K562 (cell line): ENCODE measurements at regions not wholly inside any gene's neighbourhood (a gene's known extent, or its start where the extent isn't known, plus 50 kb on each side); places are given as distances from the start of the nearest gene placed in this dataset.

Experiments used
- BDP1 ChIP-seq: IDR thresholded peaks from 3 replicates; pipeline ENCODE4 v1.6.1; 2011; ENCODE audit not compliant: insufficient read length, insufficient read depth
- CHCHD3 ChIP-seq: fragments of 250-450 bp; sonication (Bioruptor Pico); IDR thresholded peaks from 2 replicates; pipeline ENCODE4 v2.1.2; 2022; ENCODE audit warnings: mild to moderate bottlenecking
- GABPB1 ChIP-seq: sonication (generic); formaldehyde crosslinking; IDR thresholded peaks from 2 replicates; pipeline ENCODE4 v1.8.0; 2022; ENCODE audit warnings: mild to moderate bottlenecking, missing genetic modification reagents
- MCM2 ChIP-seq: fragments of 450-650 bp; IDR thresholded peaks from 2 replicates; pipeline ENCODE4 v1.6.1; 2017; ENCODE audit warnings: low read depth, mild to moderate bottlenecking
- NCOA1 ChIP-seq: fragments of 450-650 bp; IDR thresholded peaks from 2 replicates; pipeline ENCODE4 v1.6.1; 2016; ENCODE audit warnings: low read depth
- PHB ChIP-seq: fragments of 250-450 bp; sonication (Bioruptor Pico); IDR thresholded peaks from 2 replicates; pipeline ENCODE4 v1.5.0; 2021
- PHB2 ChIP-seq: fragments of 450-650 bp; IDR thresholded peaks from 2 replicates; pipeline ENCODE4 v1.6.1; 2017; ENCODE audit warnings: low read depth
- POLR2A ChIP-seq: fragments of 450-650 bp; conservative IDR thresholded peaks from 2 replicates; pipeline ENCODE4 v1.6.1; 2016
- RAD21 ChIP-seq, 2 experiments: fragments of 250-450 bp in 1 of 2; fragments of 450-650 bp in 1 of 2; sonication (Bioruptor Pico) in 1 of 2; formaldehyde crosslinking in 1 of 2; IDR thresholded peaks in 1 of 2; conservative IDR thresholded peaks in 1 of 2; 2 replicates each; pipeline versions ENCODE4 v1.4.0 to v1.8.0; 2020 to 2022; ENCODE audit warnings: mild to moderate bottlenecking in 2 of 2, moderate library complexity in 1 of 2
- SAFB ChIP-seq: fragments of 200-400 bp; formaldehyde crosslinking; IDR thresholded peaks from 2 replicates; pipeline ENCODE4 v1.6.1; 2017; ENCODE audit warnings: low read depth, low read length, borderline replicate concordance
- SREBF2 ChIP-seq: sonication (generic); formaldehyde crosslinking; IDR thresholded peaks from 2 replicates; pipeline ENCODE4 v1.4.0; 2020; ENCODE audit warnings: mild to moderate bottlenecking, missing genetic modification reagents
- TAF9B ChIP-seq: fragments of 450-650 bp; IDR thresholded peaks from 2 replicates; pipeline ENCODE4 v1.6.1; 2018; ENCODE audit warnings: mild to moderate bottlenecking; ENCODE audit not compliant: partially characterized antibody
- TEAD2 ChIP-seq: fragments of 450-650 bp; IDR thresholded peaks from 2 replicates; pipeline ENCODE4 v1.6.1; 2016; ENCODE audit warnings: missing genetic modification characterization, control low read depth, missing compliant biosample characterization
- YBX1 ChIP-seq: fragments of 450-650 bp; IDR thresholded peaks from 2 replicates; pipeline ENCODE4 v1.7.1; 2016; ENCODE audit warnings: mild to moderate bottlenecking
- ZNF134 ChIP-seq: fragments of 250-450 bp; sonication (Bioruptor Pico); conservative IDR thresholded peaks from 2 replicates; pipeline ENCODE4 v1.4.0; 2020
- ZNF140 ChIP-seq: fragments of 250-450 bp; sonication (Bioruptor Pico); IDR thresholded peaks from 2 replicates; pipeline ENCODE4 v1.8.0; 2021; ENCODE audit warnings: moderate library complexity, mild to moderate bottlenecking, inconsistent platforms
- ZNF644 ChIP-seq: fragments of 200-800 bp; sonication (Bioruptor generic); IDR thresholded peaks from 2 replicates; pipeline ENCODE4 v1.6.1; 2016; ENCODE audit warnings: low read depth, missing genetic modification characterization, missing compliant biosample characterization
- ZNF778 ChIP-seq: fragments of 450-650 bp; formaldehyde crosslinking; IDR thresholded peaks from 2 replicates; pipeline ENCODE4 v1.4.0; 2020; ENCODE audit warnings: mild to moderate bottlenecking, moderate library complexity
- ZSCAN32 ChIP-seq: fragments of 450-650 bp; formaldehyde crosslinking; IDR thresholded peaks from 2 replicates; pipeline ENCODE4 v1.4.0; 2020; ENCODE audit warnings: mild to moderate bottlenecking, moderate library complexity
- TF ChIP-seq, protein P1 (sequence below): fragments of 250-450 bp; sonication (Bioruptor Pico); IDR thresholded peaks from 2 replicates; pipeline ENCODE4 v1.4.0; 2020; ENCODE audit warnings: mild to moderate bottlenecking, moderate library complexity
- TF ChIP-seq, protein P2 (sequence below): fragments of 450-650 bp; formaldehyde crosslinking; IDR thresholded peaks from 2 replicates; pipeline ENCODE4 v1.4.0; 2022; ENCODE audit warnings: missing genetic modification characterization
- TF ChIP-seq, protein P3 (sequence below): fragments of 250-450 bp; sonication (Bioruptor Pico); IDR thresholded peaks from 2 replicates; pipeline ENCODE4 v1.8.0; 2022; ENCODE audit warnings: moderate library complexity, mild to moderate bottlenecking, inconsistent platforms

DNA sequence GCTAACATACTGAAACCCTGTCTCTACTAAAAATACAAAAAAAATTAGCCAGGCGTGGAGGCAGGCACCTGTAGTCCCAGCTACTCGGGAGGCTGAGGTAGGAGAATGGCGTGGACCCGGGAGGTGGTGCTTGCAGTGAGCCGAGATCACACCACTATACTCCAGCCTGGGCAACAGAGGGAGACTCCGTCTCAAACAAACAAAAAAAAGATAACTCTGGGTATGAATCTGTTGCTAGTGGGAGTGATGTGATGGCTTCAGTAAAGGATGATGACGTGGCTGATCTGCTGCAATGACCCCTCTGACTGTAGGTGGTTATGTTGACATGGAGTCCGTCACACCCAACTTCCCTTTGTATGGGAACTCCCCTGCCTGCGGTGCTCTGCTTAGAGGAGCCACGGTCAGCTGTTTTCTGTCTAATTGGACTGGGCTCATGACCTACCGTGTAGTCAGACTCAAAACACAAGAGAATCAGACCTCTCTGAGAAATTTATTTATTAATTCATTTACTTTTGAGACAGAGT, 59.1 kb upstream of the MED13L start (continued):
- TF ChIP-seq, protein P1, sequence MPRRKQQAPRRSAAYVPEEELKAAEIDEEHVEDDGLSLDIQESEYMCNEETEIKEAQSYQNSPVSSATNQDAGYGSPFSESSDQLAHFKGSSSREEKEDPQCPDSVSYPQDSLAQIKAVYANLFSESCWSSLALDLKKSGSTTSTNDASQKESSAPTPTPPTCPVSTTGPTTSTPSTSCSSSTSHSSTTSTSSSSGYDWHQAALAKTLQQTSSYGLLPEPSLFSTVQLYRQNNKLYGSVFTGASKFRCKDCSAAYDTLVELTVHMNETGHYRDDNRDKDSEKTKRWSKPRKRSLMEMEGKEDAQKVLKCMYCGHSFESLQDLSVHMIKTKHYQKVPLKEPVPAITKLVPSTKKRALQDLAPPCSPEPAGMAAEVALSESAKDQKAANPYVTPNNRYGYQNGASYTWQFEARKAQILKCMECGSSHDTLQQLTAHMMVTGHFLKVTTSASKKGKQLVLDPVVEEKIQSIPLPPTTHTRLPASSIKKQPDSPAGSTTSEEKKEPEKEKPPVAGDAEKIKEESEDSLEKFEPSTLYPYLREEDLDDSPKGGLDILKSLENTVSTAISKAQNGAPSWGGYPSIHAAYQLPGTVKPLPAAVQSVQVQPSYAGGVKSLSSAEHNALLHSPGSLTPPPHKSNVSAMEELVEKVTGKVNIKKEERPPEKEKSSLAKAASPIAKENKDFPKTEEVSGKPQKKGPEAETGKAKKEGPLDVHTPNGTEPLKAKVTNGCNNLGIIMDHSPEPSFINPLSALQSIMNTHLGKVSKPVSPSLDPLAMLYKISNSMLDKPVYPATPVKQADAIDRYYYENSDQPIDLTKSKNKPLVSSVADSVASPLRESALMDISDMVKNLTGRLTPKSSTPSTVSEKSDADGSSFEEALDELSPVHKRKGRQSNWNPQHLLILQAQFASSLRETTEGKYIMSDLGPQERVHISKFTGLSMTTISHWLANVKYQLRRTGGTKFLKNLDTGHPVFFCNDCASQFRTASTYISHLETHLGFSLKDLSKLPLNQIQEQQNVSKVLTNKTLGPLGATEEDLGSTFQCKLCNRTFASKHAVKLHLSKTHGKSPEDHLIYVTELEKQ (CRISPR knock-in tag) = no peak
- TF ChIP-seq ZNF644 (no peak), SAFB (no peak), ZSCAN32 (no peak), ZNF134 (CRISPR knock-in tag) (no peak), MCM2 (no peak), BDP1 (no peak), TEAD2 (tag) (no peak), SREBF2 (CRISPR knock-in tag) (no peak), YBX1 (no peak), PHB2 (no peak), NCOA1 (peak; percentile 72; the same call in 1 of the 2 replicates), GABPB1 (CRISPR knock-in tag) (no peak), PHB (CRISPR knock-in tag) (no peak), ZNF778 (CRISPR knock-in tag) (no peak), ZNF140 (CRISPR knock-in tag) (no peak), RAD21 (CRISPR knock-in tag; conservative IDR thresholded peaks at IDR 0.05 in 1 of 2, IDR thresholded peaks at IDR 0.05 in 1 of 2) (peak; percentile 49 to 74), CHCHD3 (CRISPR knock-in tag) (no peak), POLR2A (no peak), TAF9B (no peak)
- TF ChIP-seq, protein P2, sequence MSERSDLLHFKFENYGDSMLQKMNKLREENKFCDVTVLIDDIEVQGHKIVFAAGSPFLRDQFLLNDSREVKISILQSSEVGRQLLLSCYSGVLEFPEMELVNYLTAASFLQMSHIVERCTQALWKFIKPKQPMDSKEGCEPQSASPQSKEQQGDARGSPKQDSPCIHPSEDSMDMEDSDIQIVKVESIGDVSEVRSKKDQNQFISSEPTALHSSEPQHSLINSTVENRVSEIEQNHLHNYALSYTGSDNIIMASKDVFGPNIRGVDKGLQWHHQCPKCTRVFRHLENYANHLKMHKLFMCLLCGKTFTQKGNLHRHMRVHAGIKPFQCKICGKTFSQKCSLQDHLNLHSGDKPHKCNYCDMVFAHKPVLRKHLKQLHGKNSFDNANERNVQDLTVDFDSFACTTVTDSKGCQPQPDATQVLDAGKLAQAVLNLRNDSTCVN (CRISPR knock-in tag) = no peak
- TF ChIP-seq, protein P3, sequence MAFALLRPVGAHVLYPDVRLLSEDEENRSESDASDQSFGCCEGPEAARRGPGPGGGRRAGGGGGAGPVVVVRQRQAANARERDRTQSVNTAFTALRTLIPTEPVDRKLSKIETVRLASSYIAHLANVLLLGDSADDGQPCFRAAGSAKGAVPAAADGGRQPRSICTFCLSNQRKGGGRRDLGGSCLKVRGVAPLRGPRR (CRISPR knock-in tag) = no peak
